AG09309 (cell line): ENCODE measurements at regions not wholly inside any gene's neighbourhood (a gene's known extent, or its start where the extent isn't known, plus 50 kb on each side); places are given as distances from the start of the nearest gene placed in this dataset.

Experiments
- DNase-seq: peaks from one replicate; pipeline ENCODE4 v3.0.0-alpha.2; 2010; ENCODE audit warnings: low read depth
- H3K4me3 ChIP-seq: 2 replicates; pipeline ENCODE4 v1.5.1; 2011; ENCODE audit warnings: mild to moderate bottlenecking, low read depth, low read length, moderate library complexity; ENCODE audit not compliant: control insufficient read depth
- CTCF ChIP-seq: IDR thresholded peaks from 2 replicates; pipeline ENCODE4 v1.5.1; 2011; ENCODE audit warnings: mild to moderate bottlenecking, low read depth, low read length, inconsistent platforms; ENCODE audit not compliant: insufficient read depth, control insufficient read depth; ENCODE audit errors: missing control alignments

- no peak for DNase-seq
- no peak for TF ChIP-seq CTCF
- no peak overlapping the region for H3K4me3 ChIP-seq
Observed at GRCh38 chr20:48175261-48175660, 390.0 kb upstream of the SULF2 start.

GRCh38 chr20:48172357-48172702 lies 387.0 kb upstream of the SULF2 start:
- DNase-seq, result no peak
- no peak overlapping the region for H3K4me3 ChIP-seq
- no peak for TF ChIP-seq CTCF

GRCh38 chr20:48171626-48172356 lies 386.5 kb upstream of the SULF2 start:
- no peak for TF ChIP-seq CTCF
- no peak overlapping the region for H3K4me3 ChIP-seq
- DNase-seq, result no peak

- DNase-seq, result no peak
- no peak for TF ChIP-seq CTCF
- H3K4me3 ChIP-seq, result no peak overlapping the region
Observed at GRCh38 chr20:48171071-48171470, 385.8 kb upstream of the SULF2 start.

GRCh38 chr20:48170625-48171024 lies 385.3 kb upstream of the SULF2 start:
- DNase-seq, result no peak
- H3K4me3 ChIP-seq, result no peak overlapping the region
- TF ChIP-seq CTCF, result no peak

- no peak for TF ChIP-seq CTCF
- H3K4me3 ChIP-seq, result no peak overlapping the region
- DNase-seq, result no peak
Observed at GRCh38 chr20:48169650-48170225, 384.5 kb upstream of the SULF2 start.
